SK-N-SH (cell line): ENCODE measurements at regions not wholly inside any gene's neighbourhood (a gene's known extent, or its start where the extent isn't known, plus 50 kb on each side); places are given as distances from the start of the nearest gene placed in this dataset.
"Not testable (repeated sequence)": the region's sequence is repeated elsewhere in the genome, so short reads cannot be mapped to it uniquely, and the experiment has no call there.

ENCODE experiments used
- CTCF ChIA-PET: fragments of 300-600, 350-600 bp; formaldehyde crosslinking; extraction: SDS; loops from one replicate; lab custom pipeline; 2021; lab: Yijun Ruan, JAX
- POLR2A ChIA-PET: fragments of 350-600 bp; sonication (Branson Sonifier 250); formaldehyde crosslinking; extraction: SDS; loops from one replicate; lab custom pipeline; 2020; ENCODE audit warnings: antibody characterized with exemption, inconsistent platforms; lab: Yijun Ruan, JAX
- DNase-seq: peaks from one replicate; pipeline ENCODE4 v3.0.0; 2012
- H2AFZ ChIP-seq: fragments of 200-600 bp; sonication (generic); 2 replicates; pipeline ENCODE4 v1.8.1; 2016; ENCODE audit warnings: antibody characterized with exemption, mild to moderate bottlenecking, low read depth
- H3F3A ChIP-seq: fragments of 200-600 bp; sonication (generic); replicated peaks from 2 replicates; pipeline ENCODE3; 2016; ENCODE audit warnings: antibody characterized with exemption, mild to moderate bottlenecking; ENCODE audit not compliant: insufficient read depth
- H3K27ac ChIP-seq, 2 experiments: fragments of 200-500 bp in 1 of 2; fragments of 200-600 bp in 1 of 2; sonication (Bioruptor generic) in 1 of 2; sonication (generic), shearing (Covaris generic) in 1 of 2; 2 replicates each; pipeline versions ENCODE4 v1.5.1 to v1.6.1; 2014 to 2016; ENCODE audit warnings: low read depth in 2 of 2, inconsistent platforms in 1 of 2, low read length in 1 of 2, mild to moderate bottlenecking in 1 of 2, mixed read lengths in 1 of 2
- H3K27me3 ChIP-seq: fragments of 200-600 bp; sonication (generic), shearing (Covaris generic); 2 replicates; pipeline ENCODE4 v1.6.1; 2016; ENCODE audit warnings: mixed run types; ENCODE audit not compliant: insufficient read depth
- H3K36me3 ChIP-seq, 2 experiments: fragments of 200-500 bp in 1 of 2; fragments of 200-600 bp in 1 of 2; sonication (Bioruptor generic) in 1 of 2; sonication (generic) in 1 of 2; replicated peaks in 1 of 2; 2 replicates each; pipeline versions ENCODE3 to v1.5.1; 2014 to 2016; ENCODE audit warnings: low read length in 1 of 2, mild to moderate bottlenecking in 1 of 2; ENCODE audit not compliant: insufficient read depth in 2 of 2, control insufficient read depth in 1 of 2
- H3K4me1 ChIP-seq, 2 experiments: fragments of 200-500 bp in 1 of 2; fragments of 200-600 bp in 1 of 2; sonication (Bioruptor generic) in 1 of 2; sonication (generic), shearing (Covaris generic) in 1 of 2; 2 replicates each; pipeline versions ENCODE4 v1.5.1 to v1.6.1; 2014 to 2016; ENCODE audit warnings: low read depth in 1 of 2, low read length in 1 of 2, mixed run types in 1 of 2; ENCODE audit not compliant: insufficient read depth in 2 of 2, control insufficient read depth in 1 of 2
- H3K4me2 ChIP-seq: fragments of 200-600 bp; sonication (generic), shearing (Covaris generic); 2 replicates; pipeline ENCODE4 v1.6.1; 2017; ENCODE audit warnings: mixed run types
- H3K4me3 ChIP-seq, 2 experiments: fragments of 200-500 bp in 1 of 2; fragments of 200-600 bp in 1 of 2; sonication (Bioruptor generic) in 1 of 2; sonication (generic), shearing (Covaris generic) in 1 of 2; 2 replicates each; pipeline versions ENCODE4 v1.5.1 to v1.8.1; 2014 to 2016; ENCODE audit warnings: low read depth in 2 of 2, inconsistent platforms in 1 of 2, low read length in 1 of 2, mild to moderate bottlenecking in 1 of 2, mixed read lengths in 1 of 2, moderate library complexity in 1 of 2
- H3K79me2 ChIP-seq: fragments of 200-600 bp; sonication (generic); 2 replicates; pipeline ENCODE4 v1.8.1; 2017; ENCODE audit warnings: mild to moderate bottlenecking; ENCODE audit not compliant: insufficient read depth
- H3K9ac ChIP-seq: fragments of 200-600 bp; sonication (generic); 2 replicates; pipeline ENCODE4 v1.6.1; 2017; ENCODE audit warnings: mixed run types
- H3K9me2 ChIP-seq: fragments of 200-600 bp; sonication (generic); 2 replicates; pipeline ENCODE4 v1.6.1; 2017; ENCODE audit warnings: mixed run types
- H3K9me3 ChIP-seq: fragments of 200-600 bp; sonication (generic); 2 replicates; pipeline ENCODE4 v1.6.1; 2017; ENCODE audit warnings: mixed run types, mild to moderate bottlenecking, moderate library complexity
- H4K20me1 ChIP-seq: fragments of 200-600 bp; sonication (generic); 2 replicates; pipeline ENCODE4 v1.6.1; 2017; ENCODE audit warnings: mild to moderate bottlenecking, mixed run types; ENCODE audit not compliant: insufficient read depth
- CHD2 ChIP-seq: fragments of 150-350 bp; IDR thresholded peaks from 2 replicates; pipeline ENCODE4 v1.6.1; 2018; ENCODE audit warnings: low read length; ENCODE audit not compliant: partially characterized antibody
- EP300 ChIP-seq, 2 experiments: IDR thresholded peaks; 2 replicates each; pipeline versions ENCODE4 v1.4.0 to v1.6.1; 2012; ENCODE audit warnings: borderline replicate concordance in 1 of 2, low read depth in 1 of 2, low read length in 1 of 2
- FOXM1 ChIP-seq: IDR thresholded peaks from 2 replicates; pipeline ENCODE4 v1.4.0; 2012; ENCODE audit warnings: low read depth, mild to moderate bottlenecking
- JUND ChIP-seq: IDR thresholded peaks from 2 replicates; pipeline ENCODE4 v1.4.0; 2012
- MAX ChIP-seq: IDR thresholded peaks from 2 replicates; pipeline ENCODE4 v1.4.0; 2012; ENCODE audit warnings: low read depth
- MEF2A ChIP-seq: IDR thresholded peaks from 2 replicates; pipeline ENCODE4 v1.4.0; 2012; ENCODE audit warnings: low read depth, borderline replicate concordance
- MXI1 ChIP-seq: IDR thresholded peaks from 2 replicates; pipeline ENCODE4 v1.6.1; 2012; ENCODE audit warnings: mild to moderate bottlenecking, low read depth, low read length, improper control_type of control experiment
- RAD21 ChIP-seq: IDR thresholded peaks from 2 replicates; pipeline ENCODE4 v1.6.1; 2012; ENCODE audit warnings: mild to moderate bottlenecking, low read length
- RCOR1 ChIP-seq: fragments of 150-350 bp; IDR thresholded peaks from 2 replicates; pipeline ENCODE4 v1.6.1; 2017; ENCODE audit warnings: antibody characterized with exemption, low read length
- RFX5 ChIP-seq: IDR thresholded peaks from 2 replicates; pipeline ENCODE4 v1.6.1; 2012; ENCODE audit warnings: mild to moderate bottlenecking, improper control_type of control experiment, low read length
- SIN3A ChIP-seq: IDR thresholded peaks from 2 replicates; pipeline ENCODE4 v1.6.1; 2012; ENCODE audit warnings: low read depth, mild to moderate bottlenecking, low read length, moderate library complexity, borderline replicate concordance
- ZBTB33 ChIP-seq: IDR thresholded peaks from 2 replicates; pipeline ENCODE4 v1.4.0; 2012; ENCODE audit warnings: low read depth, borderline replicate concordance
- WGBS: methylation state at CpG from one replicate; pipeline ENCODE4 v1.1.6; 2017; ENCODE audit warnings: low lambda C conversion rate; 5-methylcytosine and 5-hydroxymethylcytosine counted together
- TF ChIP-seq, protein P1 (sequence below): IDR thresholded peaks from 2 replicates; pipeline ENCODE4 v1.6.1; 2012; ENCODE audit warnings: mild to moderate bottlenecking, low read depth, low read length, moderate library complexity

DNA sequence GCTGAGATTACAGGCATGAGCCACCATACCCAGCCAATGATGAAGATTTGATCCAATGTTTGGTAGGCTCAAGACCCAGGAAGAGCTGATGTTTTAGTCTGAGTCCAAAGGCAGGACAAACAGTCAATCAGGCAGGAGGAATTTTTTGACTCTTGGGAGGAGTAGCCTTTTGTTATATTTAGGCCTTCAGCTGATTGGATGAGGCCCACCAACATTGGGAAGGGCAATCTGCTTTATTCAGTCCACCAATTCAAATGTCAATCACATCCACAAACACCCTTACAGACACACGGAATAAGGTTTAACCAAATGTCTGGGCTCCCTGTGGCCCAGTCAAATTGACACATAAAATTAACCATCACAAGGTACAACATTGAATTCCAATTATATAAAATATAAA, 61.9 kb upstream of the COX20 start:
- no peaks in the 10 kb centered on the region for H3K27me3 ChIP-seq
- WGBS = 87% methylated on average over 1 of the region's 1 CpG
- no peaks in the 10 kb centered on the region for H3K36me3 ChIP-seq
- H3K9me2 ChIP-seq = no peaks in the 10 kb centered on the region
- H3K4me1 ChIP-seq = no peaks in the 10 kb centered on the region
- H3K27ac ChIP-seq = no peak overlapping the region
- H3K9ac ChIP-seq = no peak overlapping the region
- H3K4me2 ChIP-seq = no peak overlapping the region
- no peaks in the 10 kb centered on the region for H4K20me1 ChIP-seq
- H3K4me3 ChIP-seq = no peak overlapping the region
- no peak for DNase-seq
- H3K9me3 ChIP-seq = no peaks in the 10 kb centered on the region
- POLR2A ChIA-PET = no interaction called here
- TF ChIP-seq SIN3A = no peak
- no peak for TF ChIP-seq JUND
- no peak for TF ChIP-seq EP300 (IDR thresholded peaks at IDR 0.05; ENCODE audit: borderline replicate concordance in 1 of 2, low read depth in 1 of 2, low read length in 1 of 2)
- TF ChIP-seq RFX5 = no peak
- TF ChIP-seq MEF2A = no peak
- TF ChIP-seq RCOR1 = no peak
- TF ChIP-seq, protein P1, sequence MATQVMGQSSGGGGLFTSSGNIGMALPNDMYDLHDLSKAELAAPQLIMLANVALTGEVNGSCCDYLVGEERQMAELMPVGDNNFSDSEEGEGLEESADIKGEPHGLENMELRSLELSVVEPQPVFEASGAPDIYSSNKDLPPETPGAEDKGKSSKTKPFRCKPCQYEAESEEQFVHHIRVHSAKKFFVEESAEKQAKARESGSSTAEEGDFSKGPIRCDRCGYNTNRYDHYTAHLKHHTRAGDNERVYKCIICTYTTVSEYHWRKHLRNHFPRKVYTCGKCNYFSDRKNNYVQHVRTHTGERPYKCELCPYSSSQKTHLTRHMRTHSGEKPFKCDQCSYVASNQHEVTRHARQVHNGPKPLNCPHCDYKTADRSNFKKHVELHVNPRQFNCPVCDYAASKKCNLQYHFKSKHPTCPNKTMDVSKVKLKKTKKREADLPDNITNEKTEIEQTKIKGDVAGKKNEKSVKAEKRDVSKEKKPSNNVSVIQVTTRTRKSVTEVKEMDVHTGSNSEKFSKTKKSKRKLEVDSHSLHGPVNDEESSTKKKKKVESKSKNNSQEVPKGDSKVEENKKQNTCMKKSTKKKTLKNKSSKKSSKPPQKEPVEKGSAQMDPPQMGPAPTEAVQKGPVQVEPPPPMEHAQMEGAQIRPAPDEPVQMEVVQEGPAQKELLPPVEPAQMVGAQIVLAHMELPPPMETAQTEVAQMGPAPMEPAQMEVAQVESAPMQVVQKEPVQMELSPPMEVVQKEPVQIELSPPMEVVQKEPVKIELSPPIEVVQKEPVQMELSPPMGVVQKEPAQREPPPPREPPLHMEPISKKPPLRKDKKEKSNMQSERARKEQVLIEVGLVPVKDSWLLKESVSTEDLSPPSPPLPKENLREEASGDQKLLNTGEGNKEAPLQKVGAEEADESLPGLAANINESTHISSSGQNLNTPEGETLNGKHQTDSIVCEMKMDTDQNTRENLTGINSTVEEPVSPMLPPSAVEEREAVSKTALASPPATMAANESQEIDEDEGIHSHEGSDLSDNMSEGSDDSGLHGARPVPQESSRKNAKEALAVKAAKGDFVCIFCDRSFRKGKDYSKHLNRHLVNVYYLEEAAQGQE = no peak
- no peak for TF ChIP-seq CHD2
- no peak for TF ChIP-seq FOXM1
- no peak for TF ChIP-seq MAX
- TF ChIP-seq ZBTB33 = no peak
- no peak for TF ChIP-seq RAD21
- TF ChIP-seq MXI1 = no peak
- CTCF ChIA-PET = no interaction called here
- no peaks in the 10 kb centered on the region for H3K79me2 ChIP-seq
- peaks cover 8% of the 10 kb centered on the region for H3F3A ChIP-seq
- H2AFZ ChIP-seq = no peak overlapping the region

- CTCF ChIA-PET = interaction anchor here (0.7 to 1.7 kb wide), 2 partner anchors 20 to 22 kb away, joined by 3 to 8 read pairs; no protein-coding TSS in a partner anchor
- H4K20me1 ChIP-seq, H3K4me3 ChIP-seq, H3K36me3 ChIP-seq, DNase-seq, H3K27ac ChIP-seq, H3K4me1 ChIP-seq, H3K79me2 ChIP-seq, H3K4me2 ChIP-seq, H3K9me2 ChIP-seq, H3K9me3 ChIP-seq, H3K27me3 ChIP-seq, H2AFZ ChIP-seq, POLR2A ChIA-PET, H3K9ac ChIP-seq: not testable (repeated sequence)
- H3F3A ChIP-seq = peaks cover 12% of the 10 kb centered on the region
- WGBS = 78% methylated on average over 1 of the region's 1 CpG
Measured at GRCh38 chr1:244776783-244777182, 58.7 kb upstream of the COX20 start.
